HG03175 (cell line): ENCODE measurements at regions not wholly inside any gene's neighbourhood (a gene's known extent, or its start where the extent isn't known, plus 50 kb on each side); places are given as distances from the start of the nearest gene placed in this dataset.
A peak's percentile ranks its signal among the peaks of the same experiment; 100 is the strongest.

Experiments
- ATAC-seq: cut with Tn5 transposase; IDR thresholded peaks from one replicate; pipeline ENCODE4 v1.9.1; 2021; ENCODE audit warnings: mild to moderate bottlenecking, moderate library complexity; ENCODE audit not compliant: unreplicated experiment

DNA sequence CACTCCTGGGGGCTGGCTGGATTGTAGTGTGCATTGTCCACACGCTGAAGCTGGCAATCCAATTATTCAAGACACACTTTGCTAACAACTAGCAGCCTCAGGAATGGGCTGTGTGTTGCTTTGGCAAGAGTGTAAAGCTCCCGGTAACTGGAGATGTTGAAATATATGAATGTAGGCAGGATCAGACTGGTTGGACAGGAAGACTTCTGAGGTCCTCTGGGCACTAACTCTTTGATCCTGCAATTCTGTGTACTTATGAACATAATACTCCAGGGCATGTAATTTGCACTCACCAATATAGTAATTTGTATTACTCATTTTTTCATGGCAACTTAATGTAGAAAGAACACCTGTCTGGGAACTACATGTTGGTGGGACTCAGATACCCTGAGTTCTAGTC, 106.7 kb upstream of the SLC28A3 start:
- no peak for ATAC-seq

- no peak for ATAC-seq
Observed at GRCh38 chr9:84450029-84450428, 109.5 kb upstream of the SLC28A3 start.

DNA sequence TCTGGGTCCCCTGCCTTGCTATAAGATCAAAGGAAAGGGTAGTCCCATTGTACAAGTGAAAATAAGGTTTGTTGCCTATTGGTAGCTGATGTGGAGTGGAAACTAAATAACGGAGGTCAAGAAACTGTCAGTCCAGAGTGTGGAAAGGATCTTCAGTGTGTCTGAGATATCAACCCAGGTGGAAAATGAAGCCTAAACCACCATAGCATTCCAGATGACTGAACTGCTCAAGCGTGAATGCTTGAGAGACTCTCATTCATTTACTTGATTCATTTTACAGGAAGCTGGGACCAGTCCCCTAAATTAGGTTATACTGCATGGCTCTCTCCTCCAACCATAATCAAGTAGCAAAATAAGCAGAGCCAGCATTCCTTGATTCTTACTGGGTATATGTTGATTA, 116.0 kb upstream of the SLC28A3 start:
- no peak for ATAC-seq

GRCh38 chr9:84460695-84461094, 120.1 kb upstream of the SLC28A3 start:
- ATAC-seq: no peak

GRCh38 chr9:84463272-84463671, 122.7 kb upstream of the SLC28A3 start:
- ATAC-seq: no peak

- no peak for ATAC-seq
Observed at GRCh38 chr9:84466580-84467285, 126.2 kb upstream of the SLC28A3 start.

DNA sequence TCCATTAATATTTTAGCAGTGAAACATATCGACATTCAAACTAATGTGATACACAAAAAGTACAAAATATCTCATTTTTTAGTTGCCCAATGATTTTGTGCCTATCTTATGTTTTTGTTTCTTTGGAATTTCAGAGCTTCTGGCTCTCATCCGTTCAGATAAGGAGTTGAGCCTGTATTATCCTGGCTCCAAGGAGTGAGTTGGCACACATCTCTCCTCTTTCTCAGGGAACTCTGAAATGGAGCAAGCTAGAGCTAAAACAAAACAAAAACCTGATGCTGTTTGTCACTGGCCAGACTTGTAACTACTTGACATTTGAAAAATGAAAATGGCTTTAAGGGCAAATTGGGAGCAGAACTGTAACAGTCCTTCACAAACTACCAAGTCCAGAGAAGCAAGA, 131.3 kb upstream of the SLC28A3 start:
- ATAC-seq: no peak

- ATAC-seq: no peak
Observed at GRCh38 chr9:84478996-84479395, 138.4 kb upstream of the SLC28A3 start.

DNA sequence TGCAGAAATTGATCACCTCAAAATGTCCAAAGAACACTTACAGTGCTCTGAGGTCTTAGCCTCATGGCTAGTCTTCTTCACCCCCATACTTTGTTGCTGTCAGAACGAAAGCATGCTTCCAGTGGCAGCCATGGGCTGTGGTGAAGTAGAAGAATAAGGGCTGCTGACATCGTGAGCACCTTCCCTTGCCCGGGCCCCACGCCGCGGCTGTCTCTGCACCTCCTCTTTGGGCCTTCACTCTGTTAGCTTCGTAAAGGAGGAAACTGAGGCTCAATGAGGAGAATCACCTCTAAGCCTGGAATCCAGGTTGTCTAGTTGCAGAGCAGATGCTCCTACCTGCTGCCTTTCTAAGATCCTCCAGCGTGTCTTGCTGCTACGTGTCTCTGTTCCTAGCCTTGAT, 139.5 kb upstream of the SLC28A3 start:
- ATAC-seq: no peak

DNA sequence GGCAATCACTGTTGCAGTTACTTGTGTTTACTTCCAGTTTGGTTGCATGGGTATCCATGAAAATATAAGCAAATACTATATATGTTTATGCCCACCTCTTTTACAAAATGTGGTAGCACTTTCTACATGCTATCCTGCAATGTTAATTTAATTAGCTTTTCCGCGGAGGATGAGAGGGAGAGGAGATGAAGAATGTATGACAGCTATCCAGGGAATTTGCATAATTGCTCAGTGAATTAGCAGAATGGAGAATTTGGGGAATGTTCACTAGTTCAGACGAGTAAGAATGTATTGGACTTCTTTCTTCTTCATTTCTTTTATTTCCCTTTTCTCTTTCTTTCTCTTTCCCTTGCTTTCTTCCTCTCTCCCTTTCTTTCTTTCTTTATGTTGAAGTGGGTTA, 140.7 kb upstream of the SLC28A3 start:
- ATAC-seq: no peak

DNA sequence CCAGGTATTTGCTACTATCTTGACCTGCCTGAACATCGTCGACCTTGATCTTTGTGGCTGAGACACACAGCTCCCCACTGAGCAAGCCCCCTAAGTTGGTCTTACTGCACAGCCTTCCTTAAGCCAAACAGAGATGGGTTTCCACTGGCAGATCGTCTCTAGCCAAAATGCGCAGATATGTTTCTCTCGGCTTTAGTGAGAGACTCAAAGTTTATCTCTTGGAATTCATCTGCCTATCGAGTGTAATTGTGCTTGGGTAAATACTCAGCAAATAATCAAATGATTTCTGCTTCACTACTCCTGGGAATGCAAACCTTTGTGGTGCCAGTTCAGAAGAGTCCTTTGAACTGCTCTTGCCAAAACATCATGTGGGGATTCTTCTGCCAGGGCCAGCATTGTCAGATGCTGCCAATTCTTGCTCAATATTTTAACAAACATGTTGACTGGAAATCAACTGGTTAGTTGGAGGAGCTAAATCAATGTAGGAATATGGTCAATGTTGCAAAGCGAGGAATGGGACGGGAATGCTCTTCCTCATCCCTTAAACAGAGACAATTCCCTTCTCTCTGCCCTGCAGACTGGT, 141.2 kb upstream of the SLC28A3 start:
- ATAC-seq: no peak

GRCh38 chr9:84482607-84483006, 142.0 kb upstream of the SLC28A3 start:
- ATAC-seq: no peak

DNA sequence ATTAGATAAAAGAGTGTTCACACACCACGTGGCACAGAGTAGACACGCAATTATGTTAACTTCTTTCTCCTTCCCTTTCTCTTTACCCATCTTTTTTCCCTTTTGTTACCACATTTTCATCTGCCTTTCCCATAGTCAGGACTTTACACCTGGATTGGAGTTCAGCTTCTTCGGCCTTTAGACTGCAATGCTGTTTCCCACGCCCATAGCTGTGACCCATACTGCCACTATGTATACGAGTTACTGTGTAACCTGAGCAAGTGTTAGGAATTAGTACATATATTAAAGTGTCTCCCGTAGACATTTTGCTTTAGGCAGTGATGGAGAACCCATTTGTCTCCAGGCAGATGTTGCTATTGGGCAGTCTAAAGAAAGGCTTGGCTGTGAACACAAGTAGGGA, 143.6 kb upstream of the SLC28A3 start:
- ATAC-seq: no peak

DNA sequence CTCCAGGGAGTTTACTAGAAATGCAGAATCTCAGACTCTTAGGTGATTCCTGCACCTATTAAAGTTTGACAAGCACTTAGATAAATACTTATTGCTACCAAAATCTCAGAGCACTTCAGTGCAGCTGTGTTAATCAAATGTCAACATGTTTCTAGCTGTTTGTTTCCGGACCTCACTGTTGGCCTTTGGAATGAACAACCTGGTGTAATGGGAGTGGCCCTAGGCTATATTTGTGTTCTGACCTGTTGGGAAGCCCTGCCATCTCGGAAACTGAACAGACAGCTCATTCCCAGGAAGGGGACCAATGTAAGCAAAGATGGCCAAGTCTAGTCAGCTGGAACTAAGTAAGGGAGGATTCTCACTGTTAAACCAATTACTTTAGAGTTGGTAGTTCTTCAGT, 145.0 kb upstream of the SLC28A3 start:
- no peak for ATAC-seq

DNA sequence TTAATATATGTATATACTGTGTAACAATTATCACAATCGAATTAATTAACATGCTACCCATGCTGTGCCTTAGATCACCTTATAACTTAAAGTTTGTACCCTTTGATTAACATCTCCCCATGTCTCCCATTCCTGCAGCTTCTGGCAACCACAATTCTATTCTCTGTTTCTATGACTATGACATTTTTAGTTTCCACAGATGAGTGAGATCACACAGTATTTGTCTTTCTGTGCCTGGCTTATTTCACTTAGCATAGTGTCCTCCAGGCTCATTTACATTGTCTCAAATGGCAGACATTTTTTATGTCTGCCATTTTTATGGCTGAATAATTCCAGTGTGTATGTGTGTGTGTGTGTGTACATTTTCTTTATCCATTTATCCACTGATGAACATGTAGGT, 146.1 kb upstream of the SLC28A3 start:
- ATAC-seq: no peak

- ATAC-seq: no peak
Observed at GRCh38 chr9:84490206-84490841, 149.8 kb upstream of the SLC28A3 start.

- no peak for ATAC-seq
Observed at GRCh38 chr9:84490842-84491325, 150.3 kb upstream of the SLC28A3 start.

GRCh38 chr9:84492366-84493159, 152.0 kb upstream of the SLC28A3 start:
- no peak for ATAC-seq

- no peak for ATAC-seq
Observed at GRCh38 chr9:84493284-84493947, 152.9 kb upstream of the SLC28A3 start.

GRCh38 chr9:84499969-84500582, 159.5 kb upstream of the SLC28A3 start:
- peak; percentile 100 for ATAC-seq

DNA sequence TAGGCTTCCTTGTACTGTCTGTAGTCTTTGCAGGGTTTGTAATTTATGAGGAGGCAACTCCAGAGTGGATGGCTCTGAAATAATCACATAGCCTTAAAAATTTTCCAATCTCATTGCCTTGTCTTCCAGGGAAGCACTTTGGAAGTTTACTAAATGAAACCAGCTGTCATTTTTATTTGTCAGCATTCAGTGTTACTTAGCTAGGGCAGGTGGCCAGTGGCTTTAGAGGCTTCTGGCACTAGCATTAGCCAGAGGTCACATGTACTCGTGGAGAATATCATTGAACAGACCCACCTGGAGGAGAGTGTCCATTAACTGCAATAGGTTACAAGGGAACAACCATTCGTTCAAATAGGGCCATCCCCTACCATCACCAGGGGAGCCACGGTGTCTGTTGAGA, 160.3 kb upstream of the SLC28A3 start:
- no peak for ATAC-seq
